Islet precursor cell (in vitro differentiated cells): ENCODE measurements at regions not wholly inside any gene's neighbourhood (a gene's known extent, or its start where the extent isn't known, plus 50 kb on each side); places are given as distances from the start of the nearest gene placed in this dataset.
A peak's percentile ranks its signal among the peaks of the same experiment; 100 is the strongest.
"Not testable (repeated sequence)": the region's sequence is repeated elsewhere in the genome, so short reads cannot be mapped to it uniquely, and the experiment has no call there.

ENCODE experiments used
- DNase-seq: peaks from one replicate; pipeline ENCODE4 v3.0.0-alpha.2; 2018

GRCh38 chr15:99486371-99487336 lies 79.1 kb upstream of the MEF2A start:
- peak; percentile 73 for DNase-seq

- no peak for DNase-seq
Measured at GRCh38 chr15:99487337-99487730, 78.5 kb upstream of the MEF2A start.

GRCh38 chr15:99492275-99492674 lies 73.5 kb upstream of the MEF2A start:
- DNase-seq, result peak; percentile 27

GRCh38 chr15:99492716-99493115 lies 73.1 kb upstream of the MEF2A start:
- no peak for DNase-seq

GRCh38 chr15:99493461-99493860 lies 72.3 kb upstream of the MEF2A start:
- no peak for DNase-seq

GRCh38 chr15:99494536-99495233 lies 71.1 kb upstream of the MEF2A start:
- DNase-seq, result not testable (repeated sequence)

- DNase-seq, result no peak
Measured at GRCh38 chr15:99495430-99496301, 70.1 kb upstream of the MEF2A start.

GRCh38 chr15:99496302-99496629 lies 69.5 kb upstream of the MEF2A start:
- DNase-seq, result no peak

GRCh38 chr15:99502182-99502581 lies 63.6 kb upstream of the MEF2A start:
- peak; percentile 12 for DNase-seq

- DNase-seq, result no peak
Measured at GRCh38 chr15:99502661-99503060, 63.1 kb upstream of the MEF2A start.

- peak; percentile 35 for DNase-seq
Measured at GRCh38 chr15:99503411-99503810, 62.4 kb upstream of the MEF2A start.

- peak; percentile 10 for DNase-seq
Measured at GRCh38 chr15:99504071-99504822, 61.5 kb upstream of the MEF2A start.

- peak; percentile 60 for DNase-seq
Measured at GRCh38 chr15:99504823-99505551, 60.8 kb upstream of the MEF2A start.

- DNase-seq, result no peak
Measured at GRCh38 chr15:99506399-99506798, 59.4 kb upstream of the MEF2A start.

GRCh38 chr15:99507016-99507503 lies 58.7 kb upstream of the MEF2A start:
- DNase-seq, result no peak

GRCh38 chr15:99507504-99508310 lies 58.1 kb upstream of the MEF2A start:
- DNase-seq, result no peak

- no peak for DNase-seq
Measured at GRCh38 chr15:99508311-99508645, 57.5 kb upstream of the MEF2A start.

GRCh38 chr15:99508852-99509251 lies 56.9 kb upstream of the MEF2A start:
- DNase-seq, result no peak

- DNase-seq, result no peak
Measured at GRCh38 chr15:99509686-99510461, 55.9 kb upstream of the MEF2A start.

- DNase-seq, result no peak
Measured at GRCh38 chr15:99511531-99511865, 54.3 kb upstream of the MEF2A start.
